Fibroblast of skin of abdomen (primary cell): ENCODE measurements at regions not wholly inside any gene's neighbourhood (a gene's known extent, or its start where the extent isn't known, plus 50 kb on each side); places are given as distances from the start of the nearest gene placed in this dataset.
"Not testable (repeated sequence)": the region's sequence is repeated elsewhere in the genome, so short reads cannot be mapped to it uniquely, and the experiment has no call there.

ENCODE experiments used
- DNase-seq: peaks from one replicate; pipeline ENCODE4 v3.0.0-alpha.2; 2013

GRCh38 chr7:152949790-152950189 is 190.2 kb downstream of the ACTR3B start:
- no peak for DNase-seq

DNA sequence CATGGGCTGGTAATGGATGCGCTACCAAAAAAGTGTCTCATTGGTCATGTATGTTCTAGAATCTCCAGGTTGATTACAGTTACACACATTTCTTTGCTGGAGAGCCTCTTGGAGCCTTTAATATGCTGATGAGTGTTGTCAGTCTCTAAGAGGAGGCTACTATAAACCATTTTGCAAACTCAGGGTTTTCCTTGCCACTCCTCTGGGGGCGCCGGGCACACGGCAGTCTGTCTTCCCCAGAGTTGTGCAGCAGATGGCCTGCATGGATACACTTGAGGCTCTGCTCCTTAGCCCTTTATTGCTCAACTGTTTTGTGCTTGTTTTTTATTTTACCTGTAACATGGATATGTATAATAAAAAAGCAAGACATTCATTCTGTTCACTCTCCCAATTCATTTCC is 196.5 kb downstream of the ACTR3B start:
- DNase-seq, result no peak

DNA sequence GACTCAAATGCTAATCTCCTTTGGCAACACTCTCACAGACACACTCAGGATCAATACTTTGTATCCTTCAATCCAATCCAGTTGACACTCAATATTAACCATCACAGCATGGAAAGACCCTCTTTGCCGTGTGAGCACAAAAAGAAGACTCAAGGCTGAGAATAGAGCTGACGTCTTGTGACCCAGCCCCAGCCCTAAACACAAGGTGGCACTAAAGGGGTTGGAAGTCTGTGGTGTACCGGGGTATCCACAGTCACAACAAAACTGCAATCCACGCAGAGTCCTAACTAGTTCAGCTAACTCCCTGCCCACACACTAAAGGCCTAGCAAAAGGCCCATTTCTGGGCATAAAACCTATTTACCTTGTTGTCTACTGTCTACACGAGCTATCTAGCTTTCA is 200.1 kb downstream of the ACTR3B start:
- no peak for DNase-seq

DNA sequence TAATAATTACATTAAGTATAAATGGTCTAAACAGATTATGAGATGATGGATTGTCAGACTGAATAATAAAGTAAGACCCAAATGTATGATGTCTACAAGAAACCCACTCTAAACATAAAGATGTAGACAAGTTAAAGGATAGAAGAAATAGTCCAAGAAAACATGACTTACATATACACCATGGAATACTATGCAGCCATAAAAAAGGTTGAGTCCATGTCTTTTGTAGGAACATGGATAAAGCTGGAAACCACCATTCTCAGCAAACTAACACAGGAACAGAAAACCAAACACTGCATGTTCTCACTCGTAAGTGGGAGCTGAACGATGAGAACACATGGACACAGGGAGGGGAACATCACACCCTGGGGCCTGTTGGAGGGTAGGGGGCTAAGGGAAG is 202.2 kb downstream of the ACTR3B start:
- DNase-seq, result not testable (repeated sequence)

DNA sequence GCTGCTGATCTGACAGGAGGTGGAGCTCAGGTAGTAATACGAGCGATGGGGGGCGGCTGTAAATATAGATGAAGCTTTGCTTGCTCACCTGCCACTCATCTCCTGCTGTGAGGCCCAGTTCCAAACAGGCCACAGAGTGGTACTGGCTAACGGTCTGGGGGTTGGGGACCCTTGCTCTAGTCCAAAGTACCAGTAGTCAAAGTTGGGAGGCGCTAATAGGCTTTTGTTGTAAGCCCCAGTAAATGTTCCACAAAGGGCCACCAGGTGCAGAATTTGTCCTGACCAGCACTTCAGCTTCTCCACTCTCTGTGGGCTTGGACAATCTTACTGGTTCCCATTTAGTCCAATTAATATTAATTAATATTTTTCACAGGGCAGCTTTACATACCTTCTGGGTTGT is 206.6 kb downstream of the ACTR3B start:
- DNase-seq, result no peak

DNA sequence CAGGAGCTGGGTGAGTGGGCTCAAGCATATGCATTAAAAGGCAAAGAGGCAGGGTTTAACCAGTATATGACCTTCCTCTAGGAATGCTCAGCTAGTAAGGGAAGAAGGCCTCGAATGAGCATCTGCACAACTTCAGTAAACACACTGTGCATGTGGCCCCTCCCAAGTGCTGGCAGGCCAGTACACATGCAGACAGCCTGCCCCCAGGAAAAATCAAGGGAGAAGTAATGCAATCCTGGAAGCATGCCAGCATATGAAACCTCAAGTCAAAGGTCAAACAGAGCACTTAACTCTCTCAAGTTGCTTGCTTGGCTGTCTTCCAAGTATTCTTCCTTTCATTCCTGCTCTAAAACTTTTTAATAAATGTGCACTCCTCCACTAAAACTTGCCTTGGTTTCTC is 208.4 kb downstream of the ACTR3B start:
- no peak for DNase-seq

DNA sequence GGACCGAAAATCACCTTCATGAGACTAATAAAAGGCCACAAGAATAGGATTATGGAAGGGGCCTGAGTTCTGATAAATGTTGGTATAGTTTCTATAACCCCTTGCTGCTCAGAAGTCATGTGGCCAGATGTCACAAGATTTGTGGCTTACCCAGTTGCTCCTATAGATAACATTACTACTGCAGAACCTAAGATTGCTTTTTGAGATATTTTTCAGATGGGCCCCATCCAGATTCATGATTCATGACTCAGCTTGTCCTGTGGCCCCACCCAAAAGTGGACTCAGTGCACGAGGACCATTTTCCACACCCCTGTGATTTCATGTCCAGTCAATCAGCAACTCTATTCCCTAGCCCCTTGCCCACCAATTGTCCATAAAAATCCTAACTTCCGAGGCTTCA is 209.0 kb downstream of the ACTR3B start:
- no peak for DNase-seq

- DNase-seq, result no peak
Observed at GRCh38 chr7:152969335-152969734, 209.8 kb downstream of the ACTR3B start.

- no peak for DNase-seq
Observed at GRCh38 chr7:152969839-152970238, 210.3 kb downstream of the ACTR3B start.

DNA sequence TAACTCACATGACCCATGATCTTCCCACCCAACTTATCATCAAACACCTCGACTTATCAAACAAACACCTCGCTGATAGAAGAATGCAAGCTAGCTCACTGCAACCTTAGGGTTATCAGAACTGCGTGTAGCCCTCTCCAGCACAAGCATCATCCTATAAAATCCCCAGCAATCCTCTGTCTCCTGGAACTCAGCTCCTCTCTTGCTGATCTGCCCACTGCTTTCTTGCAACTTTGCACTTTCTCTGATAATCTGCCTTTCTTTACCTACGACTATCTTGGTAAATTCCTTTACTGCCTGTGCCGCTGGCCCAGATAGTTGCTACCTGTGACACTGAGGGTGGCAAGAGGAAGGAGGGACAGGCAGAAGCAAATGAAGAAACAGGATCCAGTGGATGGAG is 210.9 kb downstream of the ACTR3B start:
- DNase-seq, result no peak

- no peak for DNase-seq
Observed at GRCh38 chr7:152974577-152974976, 215.0 kb downstream of the ACTR3B start.

GRCh38 chr7:152975076-152975475 is 215.5 kb downstream of the ACTR3B start:
- no peak for DNase-seq

DNA sequence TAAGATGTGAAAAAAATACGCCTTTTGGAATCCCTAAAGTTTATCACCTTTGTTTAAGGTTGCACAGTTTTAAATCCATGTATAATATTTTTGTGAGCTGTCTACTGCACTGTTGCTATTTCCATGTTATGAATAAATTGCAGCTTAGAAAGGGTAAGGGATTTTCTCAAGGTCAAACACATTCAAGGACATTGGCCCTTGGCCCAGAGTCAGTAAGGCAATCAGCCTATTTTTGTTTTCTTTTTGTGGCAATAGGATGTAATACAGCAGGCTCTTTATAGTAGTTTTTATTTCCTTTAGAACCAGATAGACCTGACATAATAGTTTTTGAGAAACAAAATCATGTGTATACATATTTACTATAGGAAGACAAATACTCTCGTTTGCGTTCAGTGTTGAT is 219.8 kb downstream of the ACTR3B start:
- DNase-seq, result no peak

DNA sequence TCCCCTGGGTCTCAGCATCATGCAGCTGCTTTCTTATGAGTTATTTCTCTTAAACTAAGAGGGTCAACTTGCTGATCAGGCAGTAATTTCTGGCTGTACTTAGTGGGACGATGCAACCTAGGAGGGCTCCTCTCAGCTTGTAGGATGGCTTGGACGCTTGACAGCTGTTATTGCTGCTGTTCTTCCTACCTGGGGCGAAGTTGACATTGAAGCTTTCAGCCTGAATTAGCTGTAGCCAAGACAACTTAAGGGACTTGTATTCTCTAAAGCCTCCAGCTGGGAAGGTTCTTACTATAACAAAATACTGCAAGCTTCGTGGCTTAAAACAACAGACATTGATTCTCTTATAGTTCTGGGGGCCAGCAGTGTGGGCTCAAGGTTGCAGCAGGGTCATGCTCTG is 224.9 kb downstream of the ACTR3B start:
- no peak for DNase-seq

DNA sequence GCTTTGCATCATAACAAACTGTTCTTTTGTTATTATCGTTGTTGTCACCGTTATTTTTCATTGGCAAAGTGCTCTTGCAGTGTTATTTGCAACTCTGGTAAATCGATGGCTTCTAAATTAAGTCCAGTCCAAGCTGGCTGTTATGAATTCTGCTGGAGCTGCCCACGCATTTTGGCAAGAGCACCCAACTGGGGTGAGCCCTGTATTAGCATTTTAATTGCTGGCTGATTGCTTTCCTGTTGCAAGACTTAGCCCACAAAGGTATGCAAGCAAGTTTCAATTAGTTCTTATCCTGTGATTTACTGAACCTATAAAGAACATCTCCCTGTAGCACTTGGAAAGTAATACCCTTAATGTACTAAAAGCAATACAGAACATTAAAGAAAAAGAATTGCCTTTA is 226.8 kb downstream of the ACTR3B start:
- DNase-seq, result no peak

DNA sequence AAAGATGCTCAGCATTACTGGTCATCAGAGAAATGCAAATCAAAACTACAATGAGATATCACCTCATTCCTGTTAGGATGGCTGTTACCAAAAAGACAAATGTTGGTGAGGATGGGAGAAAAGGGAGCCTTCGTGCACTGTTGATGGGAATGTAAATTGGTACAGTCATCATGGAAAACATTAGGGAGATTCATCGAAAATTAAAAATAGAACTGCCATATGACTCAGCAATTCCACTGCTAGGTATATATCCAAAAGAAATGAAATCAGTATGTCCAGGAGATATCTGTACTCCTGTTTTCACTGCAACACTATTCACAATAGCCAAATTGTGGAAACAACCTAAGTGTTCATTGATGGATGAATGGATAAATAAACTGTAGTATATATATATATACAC is 228.1 kb downstream of the ACTR3B start:
- DNase-seq, result no peak

GRCh38 chr7:152989889-152990380 is 230.4 kb downstream of the ACTR3B start:
- peak; percentile 5 for DNase-seq

- no peak for DNase-seq
Observed at GRCh38 chr7:152998420-152998819, 238.9 kb downstream of the ACTR3B start.

DNA sequence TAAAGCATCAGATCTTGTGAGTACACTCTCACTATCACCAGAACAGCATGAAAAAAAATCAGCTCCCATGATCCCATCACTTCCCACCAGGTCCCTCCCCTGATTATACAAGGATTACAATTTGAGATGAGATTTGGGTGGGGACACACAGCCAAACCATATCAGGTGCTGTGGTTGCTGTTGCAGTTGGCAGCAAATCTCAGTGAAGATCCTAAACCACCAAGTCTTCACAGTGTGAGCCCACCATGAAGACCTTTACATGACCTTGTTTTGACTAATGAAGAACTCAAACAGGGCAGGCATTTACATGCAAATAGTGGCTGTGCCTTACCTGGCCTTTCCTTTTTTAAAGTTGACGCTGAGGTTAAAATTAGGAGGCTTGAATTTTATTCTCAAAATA is 242.6 kb downstream of the ACTR3B start:
- DNase-seq, result no peak

DNA sequence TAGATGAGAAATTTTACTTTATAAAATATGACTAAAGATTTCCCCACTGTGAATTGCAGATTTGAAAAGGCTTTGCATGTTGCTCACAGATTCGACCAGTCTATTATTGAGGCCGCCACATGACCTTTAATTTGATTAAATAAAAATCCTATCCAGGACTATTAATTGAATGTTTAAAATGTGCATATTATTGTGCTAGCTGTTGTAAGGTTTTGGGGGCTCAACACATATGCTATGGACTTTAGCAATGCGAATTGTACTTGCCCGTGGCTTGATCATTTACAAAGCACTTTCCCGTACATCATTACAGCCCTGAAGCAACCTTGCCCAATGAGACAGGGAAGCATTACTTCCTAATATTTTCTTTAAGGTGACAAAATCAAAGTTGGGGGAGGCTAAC is 243.0 kb downstream of the ACTR3B start:
- no peak for DNase-seq

- no peak for DNase-seq
Observed at GRCh38 chr7:153004341-153004740, 244.8 kb downstream of the ACTR3B start.

DNA sequence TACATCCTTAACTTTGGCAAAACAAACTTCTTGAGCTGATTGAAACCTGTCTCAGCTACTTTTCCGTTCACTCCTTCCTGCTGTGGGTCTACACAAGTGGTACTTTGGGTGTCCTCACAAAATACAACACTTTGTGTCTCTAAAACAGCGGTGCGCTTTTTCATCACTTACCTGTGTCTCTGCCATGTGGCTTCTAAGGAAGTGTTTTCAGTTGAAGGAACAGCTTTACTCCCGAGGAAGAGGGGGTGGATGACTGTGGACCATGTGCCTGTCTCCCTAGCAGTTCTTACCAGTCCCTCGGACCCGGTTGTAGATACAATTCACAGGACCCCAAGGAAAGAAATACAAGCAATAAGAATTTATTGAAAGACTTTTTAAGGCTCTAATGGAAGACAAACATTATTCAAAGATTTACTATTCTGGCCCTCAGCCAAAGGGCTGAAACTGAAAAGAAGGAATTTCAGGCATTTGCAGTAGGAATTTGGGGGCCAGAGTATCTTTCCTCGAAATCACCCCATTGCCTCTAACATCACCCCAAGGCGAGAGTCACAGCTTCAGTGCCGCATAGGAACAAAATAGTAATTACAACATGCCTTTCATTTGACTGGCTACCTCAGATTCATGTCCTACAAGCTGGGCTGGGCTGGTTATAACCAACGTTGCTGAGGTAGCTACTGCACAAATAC is 246.3 kb downstream of the ACTR3B start:
- no peak for DNase-seq

DNA sequence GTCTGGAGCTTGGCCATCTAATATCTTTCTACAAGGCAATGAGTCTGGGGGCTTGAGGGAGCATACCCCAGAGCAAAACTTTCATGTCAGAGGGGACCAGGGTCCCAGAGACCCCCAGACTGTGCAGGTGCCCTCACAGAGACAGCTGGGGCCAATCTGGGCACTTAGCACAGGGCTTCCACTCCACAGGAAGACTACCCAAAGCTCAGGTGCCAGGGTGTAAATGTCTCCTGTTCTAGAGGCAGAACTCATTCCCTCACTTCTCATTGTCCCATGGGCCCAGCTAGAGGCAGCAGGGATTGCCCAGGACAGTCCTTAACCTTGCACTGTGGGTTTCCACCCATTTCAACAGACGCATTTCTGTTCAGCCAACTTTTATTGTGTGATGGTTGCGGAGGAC is 246.9 kb downstream of the ACTR3B start:
- no peak for DNase-seq

- DNase-seq, result no peak
Observed at GRCh38 chr7:153006911-153007310, 247.4 kb downstream of the ACTR3B start.

- DNase-seq, result no peak
Observed at GRCh38 chr7:153010416-153010815, 250.9 kb downstream of the ACTR3B start.
